MM.1S (cell line): ENCODE measurements at regions not wholly inside any gene's neighbourhood (a gene's known extent, or its start where the extent isn't known, plus 50 kb on each side); places are given as distances from the start of the nearest gene placed in this dataset.

Experiments
- EZH2 ChIP-seq: fragments of 300-600 bp; sonication (generic); optimal IDR thresholded peaks from 2 replicates; pipeline ENCODE3; 2017; ENCODE audit warnings: low read depth, mild to moderate bottlenecking, antibody characterized with exemption, low read length, mixed read lengths
- EZH2phosphoT487 ChIP-seq: fragments of 300-600 bp; sonication (generic); IDR thresholded peaks from 2 replicates; pipeline ENCODE4 v1.6.1; 2018; ENCODE audit warnings: antibody characterized with exemption, low read length
- TF ChIP-seq, protein P1 (sequence below): fragments of 300-600 bp; sonication (generic); IDR thresholded peaks from 2 replicates; pipeline ENCODE4 v1.5.1; 2016; ENCODE audit warnings: antibody characterized with exemption, low read length, mixed read lengths

DNA sequence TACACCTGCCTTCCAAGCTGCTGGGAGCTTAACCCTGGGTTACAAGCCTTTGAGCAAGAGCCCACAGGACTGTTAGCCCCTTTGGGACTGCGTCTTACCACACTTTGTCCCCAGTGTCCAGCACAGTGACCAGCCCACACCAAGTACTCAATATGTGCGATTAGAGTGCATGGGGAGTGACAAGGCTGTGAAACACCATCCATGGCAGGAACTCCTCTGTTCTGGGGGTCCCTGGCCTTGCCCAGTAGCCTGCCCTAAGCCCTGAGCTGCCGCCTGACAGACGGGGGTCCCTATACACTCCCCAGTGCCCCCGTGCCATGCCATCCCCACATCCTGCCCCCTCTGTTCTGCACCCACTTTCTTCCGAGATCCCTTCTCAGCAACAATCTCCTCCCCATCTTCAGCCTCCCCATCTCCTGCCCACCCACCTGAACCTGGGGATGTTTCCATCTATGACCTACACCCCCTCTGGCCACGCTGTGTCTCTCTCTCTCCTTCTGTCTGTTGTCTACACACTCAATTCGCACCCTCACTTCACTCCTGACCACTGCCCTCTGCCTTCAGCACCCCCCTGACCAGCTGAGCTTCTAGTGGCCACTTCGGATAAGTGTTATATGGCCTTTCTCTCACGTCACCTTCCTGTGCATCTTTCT is 112.9 kb upstream of the SMURF2 start:
- TF ChIP-seq, protein P1, sequence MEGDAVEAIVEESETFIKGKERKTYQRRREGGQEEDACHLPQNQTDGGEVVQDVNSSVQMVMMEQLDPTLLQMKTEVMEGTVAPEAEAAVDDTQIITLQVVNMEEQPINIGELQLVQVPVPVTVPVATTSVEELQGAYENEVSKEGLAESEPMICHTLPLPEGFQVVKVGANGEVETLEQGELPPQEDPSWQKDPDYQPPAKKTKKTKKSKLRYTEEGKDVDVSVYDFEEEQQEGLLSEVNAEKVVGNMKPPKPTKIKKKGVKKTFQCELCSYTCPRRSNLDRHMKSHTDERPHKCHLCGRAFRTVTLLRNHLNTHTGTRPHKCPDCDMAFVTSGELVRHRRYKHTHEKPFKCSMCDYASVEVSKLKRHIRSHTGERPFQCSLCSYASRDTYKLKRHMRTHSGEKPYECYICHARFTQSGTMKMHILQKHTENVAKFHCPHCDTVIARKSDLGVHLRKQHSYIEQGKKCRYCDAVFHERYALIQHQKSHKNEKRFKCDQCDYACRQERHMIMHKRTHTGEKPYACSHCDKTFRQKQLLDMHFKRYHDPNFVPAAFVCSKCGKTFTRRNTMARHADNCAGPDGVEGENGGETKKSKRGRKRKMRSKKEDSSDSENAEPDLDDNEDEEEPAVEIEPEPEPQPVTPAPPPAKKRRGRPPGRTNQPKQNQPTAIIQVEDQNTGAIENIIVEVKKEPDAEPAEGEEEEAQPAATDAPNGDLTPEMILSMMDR = no peak
- TF ChIP-seq EZH2 = no peak
- no peak for TF ChIP-seq EZH2phosphoT487
